CD14-positive monocyte (primary cell): ENCODE measurements at regions not wholly inside any gene's neighbourhood (a gene's known extent, or its start where the extent isn't known, plus 50 kb on each side); places are given as distances from the start of the nearest gene placed in this dataset.

Experiments used
- DNase-seq, 3 donors: peaks; one replicate each; pipeline ENCODE4 v3.0.0-alpha.2; 2011 to 2022
- H2AFZ ChIP-seq: 2 replicates; pipeline ENCODE4 v1.6.0; 2012; ENCODE audit warnings: mild to moderate bottlenecking, low read depth, low read length, inconsistent platforms; ENCODE audit not compliant: insufficient read depth, poor library complexity, severe bottlenecking
- H3K27ac ChIP-seq, 2 donors: 1 replicate in 1 of 2; 2 replicates in 1 of 2; pipeline ENCODE4 v1.5.1; 2012 to 2013; ENCODE audit warnings: low read length in 2 of 2, control low read depth in 1 of 2, inconsistent platforms in 1 of 2, low read depth in 1 of 2, mild to moderate bottlenecking in 1 of 2
- H3K27me3 ChIP-seq, 2 donors: one replicate each; pipeline versions ENCODE4 v1.6.0 to v1.6.1; 2011 to 2013; ENCODE audit warnings: low read length in 2 of 2; ENCODE audit not compliant: control insufficient read depth in 2 of 2, insufficient read depth in 2 of 2
- H3K36me3 ChIP-seq, 2 donors: replicated peaks in 1 of 2; 1 replicate in 1 of 2; 2 replicates in 1 of 2; pipeline versions ENCODE4 v1.5.1 to v1.6.1; 2012 to 2013; ENCODE audit warnings: low read length in 2 of 2, control low read depth in 1 of 2, inconsistent platforms in 1 of 2, mild to moderate bottlenecking in 1 of 2; ENCODE audit not compliant: insufficient read depth in 2 of 2, control insufficient read depth in 1 of 2
- H3K4me1 ChIP-seq, 2 donors: 1 replicate in 1 of 2; 2 replicates in 1 of 2; pipeline versions ENCODE4 v1.5.1 to v1.6.1; 2012 to 2013; ENCODE audit warnings: low read length in 2 of 2, control low read depth in 1 of 2, inconsistent platforms in 1 of 2, mild to moderate bottlenecking in 1 of 2, moderate library complexity in 1 of 2; ENCODE audit not compliant: insufficient read depth in 2 of 2, control insufficient read depth in 1 of 2
- H3K4me2 ChIP-seq: replicated peaks from 2 replicates; pipeline ENCODE3; 2012; ENCODE audit warnings: low read length, moderate library complexity, mild to moderate bottlenecking; ENCODE audit not compliant: poor library complexity, severe bottlenecking; ENCODE audit errors: extremely low read depth
- H3K4me3 ChIP-seq, 3 experiments: fragments of 200-600 bp in 1 of 3; sonication (generic) in 1 of 3; replicated peaks in 1 of 3; 1 replicate in 2 of 3; 2 replicates in 1 of 3; pipeline ENCODE4 v1.5.1; 2011 to 2013; ENCODE audit warnings: low read length in 3 of 3, mild to moderate bottlenecking in 3 of 3, control low read depth in 2 of 3, low read depth in 2 of 3, inconsistent platforms in 1 of 3, moderate library complexity in 1 of 3
- H3K79me2 ChIP-seq: 2 replicates; pipeline ENCODE4 v1.6.0; 2012; ENCODE audit warnings: mild to moderate bottlenecking, control low read depth, inconsistent platforms, low read length, moderate library complexity; ENCODE audit not compliant: insufficient read depth
- H3K9ac ChIP-seq: 2 replicates; pipeline ENCODE4 v1.6.0; 2017; ENCODE audit warnings: low read length, mild to moderate bottlenecking; ENCODE audit not compliant: insufficient read depth, poor library complexity, severe bottlenecking
- H3K9me3 ChIP-seq, 2 donors: replicated peaks in 1 of 2; 1 replicate in 1 of 2; 2 replicates in 1 of 2; pipeline versions ENCODE4 v1.5.1 to v1.6.1; 2012 to 2013; ENCODE audit warnings: low read length in 2 of 2, control low read depth in 1 of 2; ENCODE audit not compliant: control insufficient read depth in 1 of 2, insufficient read depth in 1 of 2
- H4K20me1 ChIP-seq: 2 replicates; pipeline ENCODE4 v1.6.0; 2012; ENCODE audit warnings: mild to moderate bottlenecking, low read length, control low read depth, moderate library complexity; ENCODE audit not compliant: insufficient read depth
- H3K27ac Mint-ChIP-seq, 7 donors: one replicate each; pipeline ENCODE4 v1.8.0; 2020; ENCODE audit warnings: mild to moderate bottlenecking in 7 of 7, mixed read lengths in 7 of 7, moderate library complexity in 6 of 7, inconsistent platforms in 2 of 7
- H3K27me3 Mint-ChIP-seq, 3 donors: one replicate each; pipeline ENCODE4 v1.8.0; 2021 to 2022; ENCODE audit warnings: low read depth in 3 of 3, mild to moderate bottlenecking in 3 of 3, mixed read lengths in 3 of 3, moderate library complexity in 3 of 3, inconsistent platforms in 1 of 3
- H3K36me3 Mint-ChIP-seq, 2 donors: one replicate each; pipeline ENCODE4 v1.8.0; 2020; ENCODE audit warnings: mixed read lengths in 2 of 2, inconsistent platforms in 1 of 2, mild to moderate bottlenecking in 1 of 2
- H3K4me1 Mint-ChIP-seq: one replicate; pipeline ENCODE4 v1.8.0; 2020; ENCODE audit warnings: mild to moderate bottlenecking, mixed read lengths
- H3K4me3 Mint-ChIP-seq, 2 donors: one replicate each; pipeline ENCODE4 v1.8.0; 2020; ENCODE audit warnings: mild to moderate bottlenecking in 2 of 2, mixed read lengths in 2 of 2, moderate library complexity in 1 of 2
- H3K9me3 Mint-ChIP-seq, 7 donors: one replicate each; pipeline ENCODE4 v1.8.0; 2020 to 2022; ENCODE audit warnings: mixed read lengths in 7 of 7, mild to moderate bottlenecking in 6 of 7, moderate library complexity in 6 of 7, inconsistent platforms in 2 of 7
- WGBS: methylation state at CpG from one replicate; pipeline ENCODE4 v1.1.5; 2013; ENCODE audit warnings: missing lambda C conversion rate; ENCODE audit not compliant: insufficient coverage; 5-methylcytosine and 5-hydroxymethylcytosine counted together
- intact Hi-C, 2 donors: fragments of 100-400 bp; cut with micrococcal nuclease; formaldehyde crosslinking; loops; one replicate each; pipeline versions ENCODE4 v1.15.0 to v1.15.1; 2023
- TF ChIP-seq, protein P1 (sequence below): fragments of 200-600 bp; IDR thresholded peaks from one replicate; pipeline ENCODE4 v1.8.0; 2022; ENCODE audit warnings: antibody characterized with exemption, mild to moderate bottlenecking

GRCh38 chr9:109584205-109584604 lies 86.1 kb upstream of the PTPN3 start:
- Histone ChIP-seq H3K36me3 (no peaks in the 10 kb centered on the region), H3K27ac (no peak overlapping the region), H3K9me3 (no peaks in the 10 kb centered on the region), H3K4me3 (no peak overlapping the region), H3K9ac (no peak overlapping the region), H3K79me2 (no peaks in the 10 kb centered on the region), H3K4me2 (no peak overlapping the region), H2AFZ (no peak overlapping the region), H3K4me1 (no peaks in the 10 kb centered on the region), H4K20me1 (no peaks in the 10 kb centered on the region), H3K27me3 (no peaks in the 10 kb centered on the region)
- TF ChIP-seq, protein P1, sequence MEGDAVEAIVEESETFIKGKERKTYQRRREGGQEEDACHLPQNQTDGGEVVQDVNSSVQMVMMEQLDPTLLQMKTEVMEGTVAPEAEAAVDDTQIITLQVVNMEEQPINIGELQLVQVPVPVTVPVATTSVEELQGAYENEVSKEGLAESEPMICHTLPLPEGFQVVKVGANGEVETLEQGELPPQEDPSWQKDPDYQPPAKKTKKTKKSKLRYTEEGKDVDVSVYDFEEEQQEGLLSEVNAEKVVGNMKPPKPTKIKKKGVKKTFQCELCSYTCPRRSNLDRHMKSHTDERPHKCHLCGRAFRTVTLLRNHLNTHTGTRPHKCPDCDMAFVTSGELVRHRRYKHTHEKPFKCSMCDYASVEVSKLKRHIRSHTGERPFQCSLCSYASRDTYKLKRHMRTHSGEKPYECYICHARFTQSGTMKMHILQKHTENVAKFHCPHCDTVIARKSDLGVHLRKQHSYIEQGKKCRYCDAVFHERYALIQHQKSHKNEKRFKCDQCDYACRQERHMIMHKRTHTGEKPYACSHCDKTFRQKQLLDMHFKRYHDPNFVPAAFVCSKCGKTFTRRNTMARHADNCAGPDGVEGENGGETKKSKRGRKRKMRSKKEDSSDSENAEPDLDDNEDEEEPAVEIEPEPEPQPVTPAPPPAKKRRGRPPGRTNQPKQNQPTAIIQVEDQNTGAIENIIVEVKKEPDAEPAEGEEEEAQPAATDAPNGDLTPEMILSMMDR = no peak
- Mint-ChIP-seq H3K4me3 (no peak overlapping the region), H3K27ac (no peak overlapping the region), H3K27me3 (peaks cover 3 to 8% (median 6%) of the 10 kb centered on the region in 3 donors), H3K36me3 (no peaks in the 10 kb centered on the region), H3K4me1 (no peaks in the 10 kb centered on the region), H3K9me3 (peaks cover 0 to 4% (median 0%) of the 10 kb centered on the region in 7 donors)
- intact Hi-C loops = no loop called here
- whole genome bisulfite sequencing = 20% methylated on average over 1 of the region's 4 CpGs
- no peak for DNase-seq

- H3K36me3 Mint-ChIP-seq = no peaks in the 10 kb centered on the region
- peaks cover 0 to 2% of the 10 kb centered on the region in 2 donors for H3K9me3 ChIP-seq
- peaks cover 0 to 8% (median 2%) of the 10 kb centered on the region in 7 donors for H3K9me3 Mint-ChIP-seq
- no peak for DNase-seq
- H3K79me2 ChIP-seq = no peaks in the 10 kb centered on the region
- H3K4me2 ChIP-seq = no peak overlapping the region
- H4K20me1 ChIP-seq = no peaks in the 10 kb centered on the region
- no CpG with 5 or more reads among the region's 7 CpGs for WGBS
- TF ChIP-seq, protein P1 = no peak
- intact Hi-C loops = no loop called here
- H3K4me3 ChIP-seq = no peak overlapping the region
- no peak overlapping the region for H2AFZ ChIP-seq
- no peak overlapping the region for H3K4me3 Mint-ChIP-seq
- no peaks in the 10 kb centered on the region for H3K4me1 ChIP-seq
- H3K27me3 ChIP-seq = no peaks in the 10 kb centered on the region
- no peak overlapping the region for H3K27ac Mint-ChIP-seq
- H3K27ac ChIP-seq = no peak overlapping the region
- H3K9ac ChIP-seq = no peak overlapping the region
- H3K27me3 Mint-ChIP-seq = peaks cover 3 to 7% (median 5%) of the 10 kb centered on the region in 3 donors
- H3K36me3 ChIP-seq = no peaks in the 10 kb centered on the region
- no peaks in the 10 kb centered on the region for H3K4me1 Mint-ChIP-seq
Measured at GRCh38 chr9:109585796-109586195, 87.7 kb upstream of the PTPN3 start.
